H9 (cell line): ENCODE measurements at regions not wholly inside any gene's neighbourhood (a gene's known extent, or its start where the extent isn't known, plus 50 kb on each side); places are given as distances from the start of the nearest gene placed in this dataset.

Source experiments
- DNase-seq: peaks from one replicate; pipeline ENCODE4 v3.0.0-alpha.2; 2017
- H2AFZ ChIP-seq: one replicate; pipeline ENCODE4 v1.6.1; 2013; ENCODE audit warnings: mild to moderate bottlenecking, low read length, control low read depth, moderate library complexity
- H2AK5ac ChIP-seq: 2 replicates; pipeline ENCODE4 v1.6.1; 2013; ENCODE audit warnings: low read length, control low read depth, mixed read lengths; ENCODE audit not compliant: insufficient read length
- H2BK120ac ChIP-seq: one replicate; pipeline ENCODE4 v1.6.1; 2013; ENCODE audit warnings: low read depth, mild to moderate bottlenecking, low read length, control low read depth, inconsistent platforms; ENCODE audit not compliant: poor library complexity, severe bottlenecking
- H2BK12ac ChIP-seq: 2 replicates; pipeline ENCODE4 v1.6.1; 2013; ENCODE audit warnings: low read length, control low read depth, mixed read lengths, low read depth; ENCODE audit not compliant: insufficient read length
- H2BK15ac ChIP-seq: 2 replicates; pipeline ENCODE4 v1.6.1; 2013; ENCODE audit warnings: low read depth, low read length, control low read depth
- H2BK20ac ChIP-seq: one replicate; pipeline ENCODE4 v1.6.1; 2013; ENCODE audit warnings: low read depth, mild to moderate bottlenecking, low read length, control low read depth, inconsistent platforms; ENCODE audit not compliant: poor library complexity, severe bottlenecking
- H2BK5ac ChIP-seq: 2 replicates; pipeline ENCODE4 v1.6.1; 2013; ENCODE audit warnings: low read length, control low read depth, mixed read lengths; ENCODE audit not compliant: insufficient read length
- H3K14ac ChIP-seq: 2 replicates; pipeline ENCODE4 v1.6.1; 2013; ENCODE audit warnings: low read length, control low read depth; ENCODE audit not compliant: insufficient read depth
- H3K18ac ChIP-seq: 2 replicates; pipeline ENCODE4 v1.6.1; 2013; ENCODE audit warnings: low read depth, mild to moderate bottlenecking, mixed read lengths, low read length, control low read depth; ENCODE audit not compliant: insufficient read length
- H3K23ac ChIP-seq: 2 replicates; pipeline ENCODE4 v1.6.1; 2013; ENCODE audit warnings: low read length, control low read depth, mixed read lengths, low read depth; ENCODE audit not compliant: insufficient read length
- H3K23me2 ChIP-seq: 2 replicates; pipeline ENCODE4 v1.6.1; 2013; ENCODE audit warnings: low read depth, mild to moderate bottlenecking, mixed read lengths, low read length, control low read depth; ENCODE audit not compliant: insufficient read length, poor library complexity, severe bottlenecking
- H3K27ac ChIP-seq: 2 replicates; pipeline ENCODE4 v1.5.1; 2013; ENCODE audit warnings: low read length, control low read depth, mixed read lengths, low read depth; ENCODE audit not compliant: insufficient read length
- H3K27me3 ChIP-seq: 2 replicates; pipeline ENCODE4 v1.6.1; 2013; ENCODE audit warnings: low read length, control low read depth, inconsistent platforms; ENCODE audit not compliant: insufficient read depth
- H3K4ac ChIP-seq: 2 replicates; pipeline ENCODE4 v1.6.1; 2013; ENCODE audit warnings: low read depth, mild to moderate bottlenecking, control low read depth, inconsistent platforms, low read length, moderate library complexity
- H3K4me1 ChIP-seq: 2 replicates; pipeline ENCODE4 v1.6.1; 2013; ENCODE audit warnings: low read length, control low read depth, inconsistent platforms; ENCODE audit not compliant: insufficient read depth
- H3K4me2 ChIP-seq: 2 replicates; pipeline ENCODE4 v1.6.1; 2013; ENCODE audit warnings: low read length, control low read depth, mixed read lengths; ENCODE audit not compliant: insufficient read length, insufficient read depth
- H3K56ac ChIP-seq: 2 replicates; pipeline ENCODE4 v1.6.1; 2013; ENCODE audit warnings: low read depth, mild to moderate bottlenecking, mixed read lengths, low read length, control low read depth; ENCODE audit not compliant: insufficient read length
- H3K79me1 ChIP-seq: 2 replicates; pipeline ENCODE4 v1.6.1; 2013; ENCODE audit warnings: low read depth, mild to moderate bottlenecking, moderate library complexity, low read length, control low read depth, inconsistent platforms; ENCODE audit not compliant: insufficient read depth, poor library complexity, severe bottlenecking
- H3K79me2 ChIP-seq: 2 replicates; pipeline ENCODE4 v1.6.1; 2013; ENCODE audit warnings: low read length, control low read depth, inconsistent platforms; ENCODE audit not compliant: insufficient read depth
- H3K9ac ChIP-seq: 2 replicates; pipeline ENCODE4 v1.6.1; 2013; ENCODE audit warnings: low read length, control low read depth, mixed read lengths; ENCODE audit not compliant: insufficient read length; ENCODE audit errors: extremely low read depth
- H3K9me3 ChIP-seq: one replicate; pipeline ENCODE4 v1.6.1; 2013; ENCODE audit warnings: low read depth, low read length, inconsistent platforms; ENCODE audit not compliant: control insufficient read depth
- H3T11ph ChIP-seq: one replicate; pipeline ENCODE4 v1.6.1; 2013; ENCODE audit warnings: mild to moderate bottlenecking, low read length, control low read depth, inconsistent platforms
- H4K20me1 ChIP-seq: one replicate; pipeline ENCODE4 v1.6.1; 2013; ENCODE audit not compliant: control insufficient read depth, insufficient read length, insufficient read depth
- H4K5ac ChIP-seq: 2 replicates; pipeline ENCODE4 v1.6.1; 2013; ENCODE audit warnings: low read depth, mild to moderate bottlenecking, mixed read lengths, low read length, control low read depth; ENCODE audit not compliant: insufficient read length
- H4K8ac ChIP-seq: replicated peaks from 2 replicates; pipeline ENCODE4 v1.6.1; 2013; ENCODE audit warnings: low read length, control low read depth, mixed read lengths, low read depth; ENCODE audit not compliant: insufficient read length
- H4K91ac ChIP-seq: 2 replicates; pipeline ENCODE4 v1.6.1; 2013; ENCODE audit warnings: low read depth, mild to moderate bottlenecking, moderate library complexity, mixed read lengths, low read length, control low read depth; ENCODE audit not compliant: insufficient read length
- H3K27ac Mint-ChIP-seq, 3 experiments: 2 replicates in 2 of 3; 3 replicates in 1 of 3; pipeline ENCODE4 v1.8.0; 2020 to 2021; ENCODE audit warnings: mixed read lengths in 3 of 3, mild to moderate bottlenecking in 1 of 3, moderate library complexity in 1 of 3
- H3K27me3 Mint-ChIP-seq: 2 replicates; pipeline ENCODE4 v1.8.0; 2021; ENCODE audit warnings: low read depth, mild to moderate bottlenecking, moderate library complexity, mixed read lengths
- H3K36me3 Mint-ChIP-seq, 3 experiments: 2 replicates in 2 of 3; 3 replicates in 1 of 3; pipeline ENCODE4 v1.8.0; 2020 to 2021; ENCODE audit warnings: low read depth in 3 of 3, mixed read lengths in 3 of 3; ENCODE audit not compliant: insufficient read depth in 1 of 3
- H3K4me1 Mint-ChIP-seq, 2 experiments: 2 replicates each; pipeline ENCODE4 v1.8.0; 2020; ENCODE audit warnings: mixed read lengths in 2 of 2
- H3K4me3 Mint-ChIP-seq, 2 experiments: 2 replicates in 1 of 2; 3 replicates in 1 of 2; pipeline ENCODE4 v1.8.0; 2020 to 2021; ENCODE audit warnings: mild to moderate bottlenecking in 2 of 2, mixed read lengths in 2 of 2, moderate library complexity in 1 of 2
- H3K9me3 Mint-ChIP-seq, 2 experiments: 2 replicates in 1 of 2; 3 replicates in 1 of 2; pipeline ENCODE4 v1.8.0; 2020; ENCODE audit warnings: mild to moderate bottlenecking in 2 of 2, mixed read lengths in 2 of 2, moderate library complexity in 1 of 2
- WGBS: extraction: QIAGEN DNeasy Blood & Tissue Kit; methylation state at CpG from one replicate; pipeline ENCODE4 v1.1.7; 2013; ENCODE audit warnings: missing lambda C conversion rate, low lambda C conversion rate, mixed read lengths; ENCODE audit not compliant: insufficient read length; ENCODE audit errors: extremely low coverage; 5-methylcytosine and 5-hydroxymethylcytosine counted together
- TF ChIP-seq, protein P1 (sequence below): fragments of 200-600 bp; sonication (generic); conservative IDR thresholded peaks from 3 replicates; pipeline ENCODE4 v1.8.0; 2021; ENCODE audit warnings: antibody characterized with exemption, mild to moderate bottlenecking

DNA sequence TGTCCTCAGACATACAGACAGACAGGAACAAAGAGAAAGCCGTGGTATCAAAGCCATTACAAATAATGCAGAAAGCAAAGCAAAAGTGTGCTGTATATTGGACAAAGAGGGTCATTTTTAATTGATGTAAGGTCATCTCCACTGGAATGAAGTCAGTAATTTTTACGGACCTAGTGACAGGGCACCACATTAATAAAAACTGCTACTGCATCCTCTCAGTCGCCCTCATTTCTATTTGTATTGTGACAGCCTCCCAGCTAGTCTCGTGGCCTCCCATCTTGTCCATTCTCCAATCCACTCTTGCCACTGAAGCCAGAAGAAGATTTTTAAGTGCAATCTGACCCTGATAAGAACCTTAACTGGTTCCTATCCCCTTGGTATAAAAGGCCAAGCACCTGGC lies 132.4 kb downstream of the NUAK1 start:
- H4K5ac ChIP-seq = no peak overlapping the region
- H3K4ac ChIP-seq = no peak overlapping the region
- H3K79me2 ChIP-seq = no peaks in the 10 kb centered on the region
- H2BK5ac ChIP-seq = no peak overlapping the region
- WGBS = no CpG with 5 or more reads among the region's 4 CpGs
- no peak for DNase-seq
- no peak overlapping the region for H3K4me3 Mint-ChIP-seq
- H3K56ac ChIP-seq = no peak overlapping the region
- H3K18ac ChIP-seq = no peak overlapping the region
- H4K8ac ChIP-seq = no peak overlapping the region
- no peak overlapping the region for H3K4me2 ChIP-seq
- no peak overlapping the region for H3K9ac ChIP-seq
- no peak overlapping the region for H3K27ac ChIP-seq
- no peak overlapping the region for H4K91ac ChIP-seq
- H3K27me3 ChIP-seq = no peaks in the 10 kb centered on the region
- H3K23ac ChIP-seq = no peak overlapping the region
- no peak overlapping the region for H2BK120ac ChIP-seq
- no peaks in the 10 kb centered on the region for H3K27me3 Mint-ChIP-seq
- H3K14ac ChIP-seq = no peak overlapping the region
- H3K23me2 ChIP-seq = no peaks in the 10 kb centered on the region
- H3K4me1 Mint-ChIP-seq = peaks cover 5 to 10% of the 10 kb centered on the region in 2 experiments
- peaks cover 0 to 7% of the 10 kb centered on the region in 2 experiments; a peak in 4 of 5 replicates for H3K9me3 Mint-ChIP-seq
- no peak overlapping the region for H3K27ac Mint-ChIP-seq
- no peaks in the 10 kb centered on the region for H3K79me1 ChIP-seq
- no peak overlapping the region for H2AK5ac ChIP-seq
- no peaks in the 10 kb centered on the region for H3K9me3 ChIP-seq
- H3K4me1 ChIP-seq = no peaks in the 10 kb centered on the region
- H3T11ph ChIP-seq = no peak overlapping the region
- TF ChIP-seq, protein P1, sequence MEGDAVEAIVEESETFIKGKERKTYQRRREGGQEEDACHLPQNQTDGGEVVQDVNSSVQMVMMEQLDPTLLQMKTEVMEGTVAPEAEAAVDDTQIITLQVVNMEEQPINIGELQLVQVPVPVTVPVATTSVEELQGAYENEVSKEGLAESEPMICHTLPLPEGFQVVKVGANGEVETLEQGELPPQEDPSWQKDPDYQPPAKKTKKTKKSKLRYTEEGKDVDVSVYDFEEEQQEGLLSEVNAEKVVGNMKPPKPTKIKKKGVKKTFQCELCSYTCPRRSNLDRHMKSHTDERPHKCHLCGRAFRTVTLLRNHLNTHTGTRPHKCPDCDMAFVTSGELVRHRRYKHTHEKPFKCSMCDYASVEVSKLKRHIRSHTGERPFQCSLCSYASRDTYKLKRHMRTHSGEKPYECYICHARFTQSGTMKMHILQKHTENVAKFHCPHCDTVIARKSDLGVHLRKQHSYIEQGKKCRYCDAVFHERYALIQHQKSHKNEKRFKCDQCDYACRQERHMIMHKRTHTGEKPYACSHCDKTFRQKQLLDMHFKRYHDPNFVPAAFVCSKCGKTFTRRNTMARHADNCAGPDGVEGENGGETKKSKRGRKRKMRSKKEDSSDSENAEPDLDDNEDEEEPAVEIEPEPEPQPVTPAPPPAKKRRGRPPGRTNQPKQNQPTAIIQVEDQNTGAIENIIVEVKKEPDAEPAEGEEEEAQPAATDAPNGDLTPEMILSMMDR = no peak
- H2AFZ ChIP-seq = no peak overlapping the region
- H4K20me1 ChIP-seq = no peaks in the 10 kb centered on the region
- no peak overlapping the region for H2BK15ac ChIP-seq
- H2BK20ac ChIP-seq = no peak overlapping the region
- H2BK12ac ChIP-seq = no peak overlapping the region
- peaks cover 2 to 13% (median 4%) of the 10 kb centered on the region in 3 experiments; a peak in 4 of 7 replicates for H3K36me3 Mint-ChIP-seq
